Breast epithelium (tissue), 3 donors: ENCODE measurements at regions not wholly inside any gene's neighbourhood (a gene's known extent, or its start where the extent isn't known, plus 50 kb on each side); places are given as distances from the start of the nearest gene placed in this dataset.

ENCODE experiments used
- CTCF ChIP-seq, 3 donors: fragments of 450-650 bp; IDR thresholded peaks; one replicate each; pipeline ENCODE4 v1.5.1; 2016 to 2017; ENCODE audit warnings: antibody characterized with exemption in 3 of 3, mild to moderate bottlenecking in 3 of 3, moderate library complexity in 3 of 3
- POLR2A ChIP-seq: fragments of 450-650 bp; IDR thresholded peaks from one replicate; pipeline ENCODE4 v1.6.1; 2016; ENCODE audit warnings: antibody characterized with exemption, mild to moderate bottlenecking, moderate library complexity

- TF ChIP-seq CTCF (IDR thresholded peaks at IDR 0.05) = no peak
- no peak for TF ChIP-seq POLR2A
These were observed 1044.6 kb upstream of the GJE1 start for GRCh38 chr6:141088171-141088570.
